ENCODE measurements at regions not wholly inside any gene's neighbourhood (a gene's known extent, or its start where the extent isn't known, plus 50 kb on each side); places are given as distances from the start of the nearest gene placed in this dataset.

DNA sequence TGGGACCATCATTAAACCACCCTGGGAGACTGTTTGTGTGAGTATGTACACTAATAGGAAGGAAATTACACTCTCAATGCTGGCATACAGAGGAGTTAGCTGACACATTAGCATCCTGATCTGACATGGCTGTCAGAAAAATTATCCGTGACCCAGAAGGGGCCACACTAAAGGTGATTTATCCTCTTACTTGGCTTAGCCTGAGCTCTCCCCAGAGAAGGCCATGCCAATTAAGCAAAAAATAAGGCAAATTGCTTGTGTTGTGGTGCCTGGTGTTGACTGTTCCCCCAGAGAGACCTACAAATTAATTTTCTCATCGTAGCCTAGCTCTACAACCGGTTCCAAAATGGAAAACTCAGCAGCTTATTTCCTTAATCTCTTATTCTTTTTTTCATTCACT, 992.3 kb downstream of the KCNMA1 start:
- 83% methylated on average over 1 of the region's 3 CpGs for WGBS (ENCODE audit: insufficient coverage)
- no peaks in the 10 kb centered on the region for H3K9me3 ChIP-seq (ENCODE audit: control extremely low read depth in 1 of 5, control insufficient read depth in 4 of 5, insufficient read depth in 2 of 5, low read depth in 1 of 5, low read length in 4 of 5)
- no peaks in the 10 kb centered on the region for H3K27me3 ChIP-seq (replicated peaks in 2 of 5; ENCODE audit: control insufficient read depth in 4 of 5, insufficient read depth in 5 of 5, low read length in 4 of 5)
- ChIA-PET POLR2A (interaction anchor here (0.6 kb wide), 1 partner anchor 380 kb away, joined by 3 read pairs; no protein-coding TSS in a partner anchor), CTCF (no interaction called here)
- no peak overlapping the region for H3K4me3 ChIP-seq (ENCODE audit: control insufficient read depth in 1 of 7, extremely low read depth in 1 of 7, insufficient read depth in 4 of 7, low read depth in 2 of 7, low read length in 6 of 7)
- H3K36me3 ChIP-seq (ENCODE audit: control insufficient read depth in 4 of 4, insufficient read depth in 4 of 4, low read length in 3 of 4) = no peaks in the 10 kb centered on the region
- no peaks in the 10 kb centered on the region for H3K4me1 ChIP-seq (ENCODE audit: control extremely low read depth in 1 of 4, control insufficient read depth in 4 of 4, insufficient read depth in 4 of 4, low read length in 3 of 4)
- DNase-seq = no peak
- no peak overlapping the region for H3K27ac ChIP-seq (ENCODE audit: insufficient read depth in 1 of 2, low read depth in 1 of 2, low read length in 2 of 2, poor library complexity in 1 of 2, severe bottlenecking in 2 of 2)

GRCh38 chr10:76644476-76644875, 993.1 kb downstream of the KCNMA1 start:
- H3K4me1 ChIP-seq (ENCODE audit: control extremely low read depth in 1 of 4, control insufficient read depth in 4 of 4, insufficient read depth in 4 of 4, low read length in 3 of 4) = no peaks in the 10 kb centered on the region
- H3K36me3 ChIP-seq (ENCODE audit: control insufficient read depth in 4 of 4, insufficient read depth in 4 of 4, low read length in 3 of 4) = no peaks in the 10 kb centered on the region
- no peak overlapping the region for H3K27ac ChIP-seq (ENCODE audit: insufficient read depth in 1 of 2, low read depth in 1 of 2, low read length in 2 of 2, poor library complexity in 1 of 2, severe bottlenecking in 2 of 2)
- no peaks in the 10 kb centered on the region for H3K9me3 ChIP-seq (ENCODE audit: control extremely low read depth in 1 of 5, control insufficient read depth in 4 of 5, insufficient read depth in 2 of 5, low read depth in 1 of 5, low read length in 4 of 5)
- 81% methylated on average over 2 of the region's 2 CpGs for WGBS (ENCODE audit: insufficient coverage)
- ChIA-PET CTCF (no interaction called here), POLR2A (no interaction called here)
- no peaks in the 10 kb centered on the region for H3K27me3 ChIP-seq (replicated peaks in 2 of 5; ENCODE audit: control insufficient read depth in 4 of 5, insufficient read depth in 5 of 5, low read length in 4 of 5)
- no peak overlapping the region for H3K4me3 ChIP-seq (ENCODE audit: control insufficient read depth in 1 of 7, extremely low read depth in 1 of 7, insufficient read depth in 4 of 7, low read depth in 2 of 7, low read length in 6 of 7)
- DNase-seq = no peak

DNA sequence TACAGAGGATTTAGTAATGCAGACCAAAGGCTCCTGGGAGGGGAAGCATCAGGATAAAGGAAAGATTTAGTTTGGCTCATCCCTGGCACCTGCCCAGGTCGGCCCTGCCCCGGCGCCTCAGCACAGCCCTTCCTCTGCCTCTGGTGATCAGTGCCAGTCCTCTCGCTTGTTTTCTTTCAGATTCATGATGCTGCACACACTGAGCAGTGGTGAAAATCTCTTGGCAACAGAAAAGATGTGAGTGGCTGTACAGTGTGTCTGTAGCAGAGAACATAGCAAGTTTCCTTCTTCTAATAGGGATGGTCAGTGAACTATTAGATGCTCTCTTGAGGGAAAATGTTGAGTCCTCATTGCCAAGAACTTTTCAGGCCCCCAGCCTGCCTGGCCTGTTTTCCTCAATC, 994.1 kb downstream of the KCNMA1 start:
- ChIA-PET POLR2A (no interaction called here), CTCF (no interaction called here)
- H3K4me1 ChIP-seq (ENCODE audit: control extremely low read depth in 1 of 4, control insufficient read depth in 4 of 4, insufficient read depth in 4 of 4, low read length in 3 of 4) = no peaks in the 10 kb centered on the region
- no peaks in the 10 kb centered on the region for H3K27me3 ChIP-seq (replicated peaks in 2 of 5; ENCODE audit: control insufficient read depth in 4 of 5, insufficient read depth in 5 of 5, low read length in 4 of 5)
- DNase-seq = no peak
- no peak overlapping the region for H3K4me3 ChIP-seq (ENCODE audit: control insufficient read depth in 1 of 7, extremely low read depth in 1 of 7, insufficient read depth in 4 of 7, low read depth in 2 of 7, low read length in 6 of 7)
- H3K36me3 ChIP-seq (ENCODE audit: control insufficient read depth in 4 of 4, insufficient read depth in 4 of 4, low read length in 3 of 4) = no peaks in the 10 kb centered on the region
- H3K27ac ChIP-seq (ENCODE audit: insufficient read depth in 1 of 2, low read depth in 1 of 2, low read length in 2 of 2, poor library complexity in 1 of 2, severe bottlenecking in 2 of 2) = no peak overlapping the region
- no peaks in the 10 kb centered on the region for H3K9me3 ChIP-seq (ENCODE audit: control extremely low read depth in 1 of 5, control insufficient read depth in 4 of 5, insufficient read depth in 2 of 5, low read depth in 1 of 5, low read length in 4 of 5)
- 100% methylated on average over 1 of the region's 4 CpGs for WGBS (ENCODE audit: insufficient coverage)

DNA sequence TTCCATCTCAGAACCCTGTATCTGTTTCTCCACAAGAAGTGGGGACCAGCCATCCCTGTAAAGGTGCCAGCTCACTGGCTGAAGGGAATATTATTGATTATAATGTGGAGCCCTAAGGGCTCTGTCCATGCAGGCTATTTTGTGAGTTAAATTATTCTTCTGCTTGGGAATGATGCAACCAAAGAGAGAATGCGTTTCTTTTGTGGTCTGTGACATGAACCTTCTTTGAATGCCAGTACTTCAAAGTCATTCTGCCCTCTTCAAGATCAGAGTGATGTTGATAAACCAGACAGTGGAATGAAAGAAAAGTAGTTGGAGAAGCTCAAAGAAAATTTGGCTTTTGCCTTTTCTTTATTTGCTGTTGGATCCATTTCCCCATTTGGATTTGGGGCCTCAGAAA, 995.2 kb downstream of the KCNMA1 start:
- H3K9me3 ChIP-seq (ENCODE audit: control extremely low read depth in 1 of 5, control insufficient read depth in 4 of 5, insufficient read depth in 2 of 5, low read depth in 1 of 5, low read length in 4 of 5) = no peaks in the 10 kb centered on the region
- DNase-seq = no peak
- WGBS (ENCODE audit: insufficient coverage) = 100% methylated on average over 1 of the region's 1 CpG
- H3K36me3 ChIP-seq (ENCODE audit: control insufficient read depth in 4 of 4, insufficient read depth in 4 of 4, low read length in 3 of 4) = no peaks in the 10 kb centered on the region
- ChIA-PET CTCF (no interaction called here), POLR2A (no interaction called here)
- H3K27ac ChIP-seq (ENCODE audit: insufficient read depth in 1 of 2, low read depth in 1 of 2, low read length in 2 of 2, poor library complexity in 1 of 2, severe bottlenecking in 2 of 2) = no peak overlapping the region
- H3K4me3 ChIP-seq (ENCODE audit: control insufficient read depth in 1 of 7, extremely low read depth in 1 of 7, insufficient read depth in 4 of 7, low read depth in 2 of 7, low read length in 6 of 7) = no peak overlapping the region
- no peaks in the 10 kb centered on the region for H3K27me3 ChIP-seq (replicated peaks in 2 of 5; ENCODE audit: control insufficient read depth in 4 of 5, insufficient read depth in 5 of 5, low read length in 4 of 5)
- no peaks in the 10 kb centered on the region for H3K4me1 ChIP-seq (ENCODE audit: control extremely low read depth in 1 of 4, control insufficient read depth in 4 of 4, insufficient read depth in 4 of 4, low read length in 3 of 4)

DNA sequence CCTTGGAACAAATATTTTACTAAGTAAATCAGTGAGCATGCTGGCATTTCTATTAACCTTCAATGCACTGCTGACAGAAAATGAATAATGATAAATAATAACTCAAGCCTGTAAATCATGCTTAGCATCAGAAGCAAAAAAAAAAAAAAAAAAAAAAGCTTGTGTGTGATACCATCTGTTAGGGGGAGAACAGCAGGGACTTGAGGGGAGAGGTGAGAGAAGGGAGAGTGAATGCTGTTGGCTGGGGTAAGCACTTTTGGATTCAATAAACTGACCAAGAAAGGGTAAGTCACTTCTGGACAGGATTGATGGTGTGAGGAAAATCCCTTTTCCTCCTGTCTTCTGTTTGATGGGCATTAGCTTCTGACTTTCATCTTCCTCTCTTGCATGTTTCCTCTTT, 996.4 kb downstream of the KCNMA1 start:
- ChIA-PET POLR2A (no interaction called here), CTCF (interaction anchor here (0.6 to 0.8 kb wide), 2 partner anchors 10 to 1002 kb away, joined by 3 read pairs; no protein-coding TSS in a partner anchor)
- Histone ChIP-seq H3K9me3 (ENCODE audit: control extremely low read depth in 1 of 5, control insufficient read depth in 4 of 5, insufficient read depth in 2 of 5, low read depth in 1 of 5, low read length in 4 of 5) (no peaks in the 10 kb centered on the region), H3K4me1 (ENCODE audit: control extremely low read depth in 1 of 4, control insufficient read depth in 4 of 4, insufficient read depth in 4 of 4, low read length in 3 of 4) (no peaks in the 10 kb centered on the region), H3K36me3 (ENCODE audit: control insufficient read depth in 4 of 4, insufficient read depth in 4 of 4, low read length in 3 of 4) (no peaks in the 10 kb centered on the region), H3K4me3 (ENCODE audit: control insufficient read depth in 1 of 7, extremely low read depth in 1 of 7, insufficient read depth in 4 of 7, low read depth in 2 of 7, low read length in 6 of 7) (no peak overlapping the region), H3K27ac (ENCODE audit: insufficient read depth in 1 of 2, low read depth in 1 of 2, low read length in 2 of 2, poor library complexity in 1 of 2, severe bottlenecking in 2 of 2) (no peak overlapping the region), H3K27me3 (replicated peaks in 2 of 5; ENCODE audit: control insufficient read depth in 4 of 5, insufficient read depth in 5 of 5, low read length in 4 of 5) (no peaks in the 10 kb centered on the region)
- no peak for DNase-seq

DNA sequence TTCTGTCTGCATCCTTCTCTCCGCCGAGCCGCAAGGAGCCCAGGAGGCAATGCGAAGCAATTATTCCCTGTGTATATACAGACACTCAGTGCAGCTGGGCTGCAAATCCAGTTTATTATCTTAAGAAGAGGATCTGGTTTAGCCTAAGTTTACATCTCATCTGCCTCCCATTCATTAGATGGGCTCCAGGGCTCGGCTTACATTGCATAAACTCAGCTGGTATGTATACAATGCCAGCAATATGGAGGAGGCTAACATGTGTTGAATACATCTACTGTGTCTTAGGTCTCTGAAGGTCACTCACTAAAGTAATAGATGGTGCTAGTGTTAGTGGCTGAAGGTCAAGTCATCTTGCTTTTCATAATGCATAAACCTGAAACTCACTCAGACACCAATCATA, 996.8 kb downstream of the KCNMA1 start:
- no peaks in the 10 kb centered on the region for H3K36me3 ChIP-seq (ENCODE audit: control insufficient read depth in 4 of 4, insufficient read depth in 4 of 4, low read length in 3 of 4)
- CTCF ChIA-PET = interaction anchor here (0.6 to 0.8 kb wide), 2 partner anchors 10 to 1002 kb away, joined by 3 read pairs; no protein-coding TSS in a partner anchor
- H3K4me1 ChIP-seq (ENCODE audit: control extremely low read depth in 1 of 4, control insufficient read depth in 4 of 4, insufficient read depth in 4 of 4, low read length in 3 of 4) = no peaks in the 10 kb centered on the region
- POLR2A ChIA-PET = no interaction called here
- H3K4me3 ChIP-seq (ENCODE audit: control insufficient read depth in 1 of 7, extremely low read depth in 1 of 7, insufficient read depth in 4 of 7, low read depth in 2 of 7, low read length in 6 of 7) = no peak overlapping the region
- H3K27me3 ChIP-seq (replicated peaks in 2 of 5; ENCODE audit: control insufficient read depth in 4 of 5, insufficient read depth in 5 of 5, low read length in 4 of 5) = no peaks in the 10 kb centered on the region
- DNase-seq = no peak
- no peak overlapping the region for H3K27ac ChIP-seq (ENCODE audit: insufficient read depth in 1 of 2, low read depth in 1 of 2, low read length in 2 of 2, poor library complexity in 1 of 2, severe bottlenecking in 2 of 2)
- no peaks in the 10 kb centered on the region for H3K9me3 ChIP-seq (ENCODE audit: control extremely low read depth in 1 of 5, control insufficient read depth in 4 of 5, insufficient read depth in 2 of 5, low read depth in 1 of 5, low read length in 4 of 5)
- WGBS (ENCODE audit: insufficient coverage) = 100% methylated on average over 2 of the region's 5 CpGs

GRCh38 chr10:76632767-76633051, 1004.9 kb downstream of the KCNMA1 start:
- WGBS (ENCODE audit: insufficient coverage) = no CpG with 5 or more reads among the region's 1 CpG
- H3K36me3 ChIP-seq (ENCODE audit: control insufficient read depth in 4 of 4, insufficient read depth in 4 of 4, low read length in 3 of 4) = no peaks in the 10 kb centered on the region
- no peaks in the 10 kb centered on the region for H3K27me3 ChIP-seq (replicated peaks in 2 of 5; ENCODE audit: control insufficient read depth in 4 of 5, insufficient read depth in 5 of 5, low read length in 4 of 5)
- CTCF ChIA-PET = interaction anchor here (1.0 to 1.2 kb wide), 3 partner anchors 25 to 473 kb away, joined by 3 to 4 read pairs (median 3); no protein-coding TSS in a partner anchor
- peak overlapping the region in 4 of 7 experiments; percentile 20 to 65 (median 29) for H3K4me3 ChIP-seq (ENCODE audit: control insufficient read depth in 1 of 7, extremely low read depth in 1 of 7, insufficient read depth in 4 of 7, low read depth in 2 of 7, low read length in 6 of 7)
- POLR2A ChIA-PET = no interaction called here
- H3K4me1 ChIP-seq (ENCODE audit: control extremely low read depth in 1 of 4, control insufficient read depth in 4 of 4, insufficient read depth in 4 of 4, low read length in 3 of 4) = no peaks in the 10 kb centered on the region
- no peak overlapping the region for H3K27ac ChIP-seq (ENCODE audit: insufficient read depth in 1 of 2, low read depth in 1 of 2, low read length in 2 of 2, poor library complexity in 1 of 2, severe bottlenecking in 2 of 2)
- H3K9me3 ChIP-seq (ENCODE audit: control extremely low read depth in 1 of 5, control insufficient read depth in 4 of 5, insufficient read depth in 2 of 5, low read depth in 1 of 5, low read length in 4 of 5) = no peaks in the 10 kb centered on the region
- DNase-seq = peak; percentile 28 to 56 (median 44)

Measured in common myeloid progenitor, CD34-positive (primary cell).